WTC11 (cell line): ENCODE measurements at regions not wholly inside any gene's neighbourhood (a gene's known extent, or its start where the extent isn't known, plus 50 kb on each side); places are given as distances from the start of the nearest gene placed in this dataset.

Source experiments
- ATAC-seq: fragments of 200-7000 bp; cut with Tn5 transposase; 2 replicates; pipeline ENCODE4 v1.10.0; 2021; ENCODE audit warnings: mild to moderate bottlenecking, moderate library complexity
- CTCF ChIA-PET: fragments of 300-600 bp; sonication (Branson Sonifier 250); formaldehyde crosslinking; loops from one replicate; lab custom pipeline; 2021; ENCODE audit warnings: antibody characterized with exemption; lab: Charles Lee
- POLR2A ChIA-PET: fragments of 350-600 bp; sonication (Branson Sonifier 250); formaldehyde crosslinking; loops from one replicate; lab custom pipeline; 2021; ENCODE audit warnings: antibody characterized with exemption; lab: Charles Lee
- DNase-seq: peaks from one replicate; pipeline ENCODE4 v3.0.0; 2021; ENCODE audit warnings: low spot score
- H3K27ac Mint-ChIP-seq: 2 replicates; pipeline ENCODE4 v1.8.0; 2021; ENCODE audit warnings: mixed read lengths
- H3K27me3 Mint-ChIP-seq: 2 replicates; pipeline ENCODE4 v1.8.0; 2021; ENCODE audit warnings: low read depth, mild to moderate bottlenecking, moderate library complexity, mixed read lengths
- H3K36me3 Mint-ChIP-seq: 2 replicates; pipeline ENCODE4 v1.8.0; 2021; ENCODE audit warnings: mixed read lengths
- H3K4me1 Mint-ChIP-seq: 2 replicates; pipeline ENCODE4 v1.8.0; 2022; ENCODE audit warnings: mixed read lengths
- H3K4me3 Mint-ChIP-seq: 2 replicates; pipeline ENCODE4 v1.8.0; 2021; ENCODE audit warnings: mild to moderate bottlenecking, moderate library complexity, mixed read lengths
- H3K9me3 Mint-ChIP-seq: 2 replicates; pipeline ENCODE4 v1.8.0; 2021; ENCODE audit warnings: mixed read lengths
- ATF6 ChIP-seq: sonication (generic); formaldehyde crosslinking; IDR thresholded peaks from 2 replicates; pipeline ENCODE4 v1.8.1; 2023; ENCODE audit warnings: mild to moderate bottlenecking, missing genetic modification reagents
- EMX1 ChIP-seq: fragments of 250-450 bp; sonication (Bioruptor Pico); IDR thresholded peaks from 2 replicates; pipeline ENCODE4 v1.8.0; 2021; ENCODE audit warnings: mild to moderate bottlenecking
- FOXJ3 ChIP-seq: sonication (generic); formaldehyde crosslinking; IDR thresholded peaks from 2 replicates; pipeline ENCODE4 v1.9.0; 2021; ENCODE audit warnings: missing genetic modification reagents, mild to moderate bottlenecking, borderline replicate concordance
- GRHL2 ChIP-seq: fragments of 250-450 bp; sonication (Bioruptor Pico); IDR thresholded peaks from 2 replicates; pipeline ENCODE4 v1.8.0; 2022; ENCODE audit warnings: mild to moderate bottlenecking, moderate library complexity; ENCODE audit not compliant: insufficient replicate concordance, severe bottlenecking
- JUN ChIP-seq: sonication (generic); formaldehyde crosslinking; IDR thresholded peaks from 2 replicates; pipeline ENCODE4 v1.8.0; 2023; ENCODE audit warnings: mild to moderate bottlenecking, missing genetic modification reagents
- KAT7 ChIP-seq: sonication (generic); formaldehyde crosslinking; IDR thresholded peaks from 2 replicates; pipeline ENCODE4 v1.8.1; 2023; ENCODE audit warnings: missing genetic modification reagents, mild to moderate bottlenecking, borderline replicate concordance
- NFE2L1 ChIP-seq: sonication (generic); formaldehyde crosslinking; IDR thresholded peaks from 2 replicates; pipeline ENCODE4 v1.8.1; 2023; ENCODE audit warnings: missing genetic modification reagents
- SMAD3 ChIP-seq: sonication (generic); formaldehyde crosslinking; IDR thresholded peaks from 2 replicates; pipeline ENCODE4 v1.8.0; 2022; ENCODE audit warnings: missing genetic modification reagents, mild to moderate bottlenecking, borderline replicate concordance
- SMAD4 ChIP-seq: sonication (generic); formaldehyde crosslinking; IDR thresholded peaks from 2 replicates; pipeline ENCODE4 v1.8.0; 2022; ENCODE audit warnings: mild to moderate bottlenecking, missing genetic modification reagents
- TCF7 ChIP-seq: sonication (generic); formaldehyde crosslinking; IDR thresholded peaks from 2 replicates; pipeline ENCODE4 v1.8.0; 2022; ENCODE audit warnings: mild to moderate bottlenecking, low read depth, missing genetic modification reagents, moderate library complexity
- TEAD1 ChIP-seq: sonication (generic); formaldehyde crosslinking; IDR thresholded peaks from 2 replicates; pipeline ENCODE4 v1.8.0; 2022; ENCODE audit warnings: mild to moderate bottlenecking, missing genetic modification reagents
- TP53 ChIP-seq: sonication (generic); formaldehyde crosslinking; IDR thresholded peaks from 2 replicates; pipeline ENCODE4 v1.8.1; 2023; ENCODE audit warnings: mild to moderate bottlenecking, missing genetic modification reagents
- USF1 ChIP-seq: sonication (generic); formaldehyde crosslinking; IDR thresholded peaks from 2 replicates; pipeline ENCODE4 v1.8.0; 2022; ENCODE audit warnings: mild to moderate bottlenecking, missing genetic modification reagents
- ZBTB21 ChIP-seq: sonication (generic); formaldehyde crosslinking; IDR thresholded peaks from 2 replicates; pipeline ENCODE4 v1.8.1; 2023; ENCODE audit warnings: mild to moderate bottlenecking, missing genetic modification reagents, borderline replicate concordance
- ZMAT4 ChIP-seq: fragments of 250-450 bp; sonication (Bioruptor Pico); IDR thresholded peaks from 2 replicates; pipeline ENCODE4 v1.9.0; 2021; ENCODE audit warnings: mild to moderate bottlenecking
- ZNF232 ChIP-seq: sonication (generic); formaldehyde crosslinking; IDR thresholded peaks from 2 replicates; pipeline ENCODE4 v1.8.0; 2022; ENCODE audit warnings: mild to moderate bottlenecking, missing genetic modification reagents
- ZNF425 ChIP-seq: fragments of 250-450 bp; sonication (Bioruptor Pico); conservative IDR thresholded peaks from 2 replicates; pipeline ENCODE4 v1.9.0; 2021; ENCODE audit warnings: mild to moderate bottlenecking
- ZNF671 ChIP-seq: fragments of 250-450 bp; sonication (Bioruptor Pico); IDR thresholded peaks from 2 replicates; pipeline ENCODE4 v1.8.0; 2021; ENCODE audit warnings: mild to moderate bottlenecking
- TF ChIP-seq, protein P1 (sequence below): sonication (generic); formaldehyde crosslinking; IDR thresholded peaks from 2 replicates; pipeline ENCODE4 v1.8.1; 2023; ENCODE audit warnings: mild to moderate bottlenecking, missing genetic modification reagents
- TF ChIP-seq, protein P2 (sequence below): sonication (generic); formaldehyde crosslinking; IDR thresholded peaks from 2 replicates; pipeline ENCODE4 v1.8.1; 2022; ENCODE audit warnings: mild to moderate bottlenecking, missing genetic modification reagents, moderate library complexity, borderline replicate concordance
- TF ChIP-seq, protein P3 (sequence below): sonication (generic); formaldehyde crosslinking; IDR thresholded peaks from 2 replicates; pipeline ENCODE4 v1.8.1; 2022; ENCODE audit warnings: low read depth, mild to moderate bottlenecking, moderate library complexity, missing genetic modification reagents, borderline replicate concordance

DNA sequence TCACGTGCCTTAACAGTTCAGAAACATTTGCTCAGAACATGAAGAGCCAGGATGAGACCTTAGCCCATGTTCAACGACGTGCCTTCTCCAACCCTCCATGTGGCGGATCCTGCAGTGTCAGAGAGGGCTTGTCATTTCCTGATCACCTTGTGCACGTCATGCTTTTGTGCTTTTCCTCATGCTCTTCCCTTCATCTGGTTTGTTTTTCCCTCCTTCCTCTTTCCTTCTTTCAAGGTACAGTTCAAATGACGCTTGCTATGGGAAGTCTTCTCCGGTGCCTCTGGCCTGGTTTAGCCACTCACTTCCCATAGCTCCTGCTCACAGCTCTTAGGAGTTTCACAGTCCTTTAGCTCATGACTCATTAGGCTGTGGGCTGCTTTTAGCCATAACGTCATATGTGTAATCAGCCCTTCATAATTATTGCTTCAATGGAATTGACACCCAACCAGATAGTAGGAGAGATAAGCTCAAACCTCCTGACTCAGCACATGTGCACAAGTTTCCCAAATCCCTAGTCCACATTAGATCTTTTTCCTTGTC, 102.7 kb upstream of the CNKSR3 start:
- no peak for DNase-seq
- Mint-ChIP-seq H3K4me1 (peaks cover 3% of the 10 kb centered on the region; the same call in 1 of the 2 replicates), H3K9me3 (no peaks in the 10 kb centered on the region), H3K36me3 (no peaks in the 10 kb centered on the region)
- TF ChIP-seq FOXJ3 (CRISPR knock-in tag) (no peak), EMX1 (CRISPR knock-in tag) (no peak), TP53 (CRISPR knock-in tag) (no peak), TEAD1 (CRISPR knock-in tag) (no peak), NFE2L1 (CRISPR knock-in tag) (no peak), SMAD3 (CRISPR knock-in tag) (no peak), TCF7 (CRISPR knock-in tag) (no peak), GRHL2 (no peak), USF1 (CRISPR knock-in tag) (no peak), ATF6 (CRISPR knock-in tag) (no peak), ZNF232 (CRISPR knock-in tag) (no peak), JUN (CRISPR knock-in tag) (no peak), ZNF425 (CRISPR knock-in tag) (no peak), KAT7 (CRISPR knock-in tag) (no peak)
- TF ChIP-seq, protein P1, sequence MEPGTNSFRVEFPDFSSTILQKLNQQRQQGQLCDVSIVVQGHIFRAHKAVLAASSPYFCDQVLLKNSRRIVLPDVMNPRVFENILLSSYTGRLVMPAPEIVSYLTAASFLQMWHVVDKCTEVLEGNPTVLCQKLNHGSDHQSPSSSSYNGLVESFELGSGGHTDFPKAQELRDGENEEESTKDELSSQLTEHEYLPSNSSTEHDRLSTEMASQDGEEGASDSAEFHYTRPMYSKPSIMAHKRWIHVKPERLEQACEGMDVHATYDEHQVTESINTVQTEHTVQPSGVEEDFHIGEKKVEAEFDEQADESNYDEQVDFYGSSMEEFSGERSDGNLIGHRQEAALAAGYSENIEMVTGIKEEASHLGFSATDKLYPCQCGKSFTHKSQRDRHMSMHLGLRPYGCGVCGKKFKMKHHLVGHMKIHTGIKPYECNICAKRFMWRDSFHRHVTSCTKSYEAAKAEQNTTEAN (CRISPR knock-in tag), result no peak
- TF ChIP-seq, all 79 proteins: peak for 0
- ChIA-PET CTCF (no interaction called here), POLR2A (no interaction called here)
- Mint-ChIP-seq H3K4me3 (no peak overlapping the region), H3K27ac (no peak overlapping the region), H3K27me3 (no peaks in the 10 kb centered on the region; the same call in 1 of the 2 replicates)
- ATAC-seq, result no peak

DNA sequence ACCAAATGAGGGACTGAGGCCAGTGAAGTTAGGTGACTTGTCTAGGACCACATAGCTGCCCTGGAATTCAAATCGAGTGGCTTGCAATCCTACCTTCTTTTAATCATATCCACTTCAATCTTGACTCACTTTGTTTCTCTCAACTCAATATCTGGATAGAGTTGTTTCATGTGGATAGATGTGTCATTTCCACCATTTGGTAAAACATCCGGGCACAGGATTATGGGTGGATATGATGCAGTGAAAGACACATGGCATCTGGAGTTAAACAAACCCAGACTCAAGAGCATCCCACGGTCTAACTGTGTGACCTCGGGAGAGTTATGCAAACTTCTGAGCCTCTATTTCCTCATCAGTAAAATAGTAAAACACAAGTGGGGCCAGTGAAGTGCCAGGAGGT, 103.6 kb upstream of the CNKSR3 start:
- H3K9me3 Mint-ChIP-seq, result no peaks in the 10 kb centered on the region
- CTCF ChIA-PET, result no interaction called here

More for the DNA sequence above, 103.6 kb upstream of the CNKSR3 start:
- H3K36me3 Mint-ChIP-seq, result no peaks in the 10 kb centered on the region
- H3K27ac Mint-ChIP-seq, result no peak overlapping the region
- TF ChIP-seq GRHL2, result no peak
- TF ChIP-seq, protein P2, sequence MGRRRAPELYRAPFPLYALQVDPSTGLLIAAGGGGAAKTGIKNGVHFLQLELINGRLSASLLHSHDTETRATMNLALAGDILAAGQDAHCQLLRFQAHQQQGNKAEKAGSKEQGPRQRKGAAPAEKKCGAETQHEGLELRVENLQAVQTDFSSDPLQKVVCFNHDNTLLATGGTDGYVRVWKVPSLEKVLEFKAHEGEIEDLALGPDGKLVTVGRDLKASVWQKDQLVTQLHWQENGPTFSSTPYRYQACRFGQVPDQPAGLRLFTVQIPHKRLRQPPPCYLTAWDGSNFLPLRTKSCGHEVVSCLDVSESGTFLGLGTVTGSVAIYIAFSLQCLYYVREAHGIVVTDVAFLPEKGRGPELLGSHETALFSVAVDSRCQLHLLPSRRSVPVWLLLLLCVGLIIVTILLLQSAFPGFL, result no peak
- TF ChIP-seq ATF6 (CRISPR knock-in tag), result no peak
- no peak for TF ChIP-seq KAT7 (CRISPR knock-in tag)
- TF ChIP-seq, protein P3, sequence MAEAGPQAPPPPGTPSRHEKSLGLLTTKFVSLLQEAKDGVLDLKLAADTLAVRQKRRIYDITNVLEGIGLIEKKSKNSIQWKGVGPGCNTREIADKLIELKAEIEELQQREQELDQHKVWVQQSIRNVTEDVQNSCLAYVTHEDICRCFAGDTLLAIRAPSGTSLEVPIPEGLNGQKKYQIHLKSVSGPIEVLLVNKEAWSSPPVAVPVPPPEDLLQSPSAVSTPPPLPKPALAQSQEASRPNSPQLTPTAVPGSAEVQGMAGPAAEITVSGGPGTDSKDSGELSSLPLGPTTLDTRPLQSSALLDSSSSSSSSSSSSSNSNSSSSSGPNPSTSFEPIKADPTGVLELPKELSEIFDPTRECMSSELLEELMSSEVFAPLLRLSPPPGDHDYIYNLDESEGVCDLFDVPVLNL, result no peak
- no peak for TF ChIP-seq ZMAT4 (CRISPR knock-in tag)
- TF ChIP-seq SMAD4 (CRISPR knock-in tag), result no peak
- TF ChIP-seq ZNF671 (CRISPR knock-in tag), result no peak
- no peak for TF ChIP-seq ZBTB21 (CRISPR knock-in tag)
- TF ChIP-seq JUN (CRISPR knock-in tag), result no peak
- H3K4me1 Mint-ChIP-seq, result peaks cover 6% of the 10 kb centered on the region
- ATAC-seq, result no peak
- no peak overlapping the region for H3K4me3 Mint-ChIP-seq
- DNase-seq, result no peak
- no peaks in the 10 kb centered on the region; the same call in 1 of the 2 replicates for H3K27me3 Mint-ChIP-seq
- POLR2A ChIA-PET, result no interaction called here
